Panc1 (cell line): ENCODE measurements at regions not wholly inside any gene's neighbourhood (a gene's known extent, or its start where the extent isn't known, plus 50 kb on each side); places are given as distances from the start of the nearest gene placed in this dataset.

Experiments
- CTCF ChIP-seq: fragments of 450-650 bp; IDR thresholded peaks from 2 replicates; pipeline ENCODE4 v1.5.1; 2017; ENCODE audit warnings: mild to moderate bottlenecking
- POLR2AphosphoS5 ChIP-seq: IDR thresholded peaks from 2 replicates; pipeline ENCODE4 v1.6.1; 2012; ENCODE audit warnings: mild to moderate bottlenecking, low read depth, low read length, moderate library complexity
- SIN3A ChIP-seq: IDR thresholded peaks from 2 replicates; pipeline ENCODE4 v1.6.1; 2012; ENCODE audit warnings: low read depth, mild to moderate bottlenecking, low read length, moderate library complexity, borderline replicate concordance; ENCODE audit not compliant: insufficient read depth

- TF ChIP-seq CTCF: no peak
- no peak for TF ChIP-seq POLR2AphosphoS5
- TF ChIP-seq SIN3A: no peak
Observed at GRCh38 chr6:54784011-54784410, 62.6 kb upstream of the FAM83B start.
